Muscle layer of colon (tissue), 2 donors: ENCODE measurements at regions not wholly inside any gene's neighbourhood (a gene's known extent, or its start where the extent isn't known, plus 50 kb on each side); places are given as distances from the start of the nearest gene placed in this dataset.
A peak's percentile ranks its signal among the peaks of the same experiment; 100 is the strongest.

Source experiments
- H3K27ac ChIP-seq: one replicate; pipeline ENCODE4 v1.7.0; 2013; ENCODE audit warnings: low read depth, mild to moderate bottlenecking, low read length, moderate library complexity
- H3K27me3 ChIP-seq, 2 donors: one replicate each; pipeline ENCODE4 v1.7.0; 2013; ENCODE audit warnings: low read length in 2 of 2, mild to moderate bottlenecking in 2 of 2; ENCODE audit not compliant: insufficient read depth in 2 of 2, control insufficient read depth in 1 of 2
- H3K36me3 ChIP-seq: one replicate; pipeline ENCODE4 v1.7.0; 2013; ENCODE audit warnings: mild to moderate bottlenecking, low read length; ENCODE audit not compliant: insufficient read depth
- H3K4me1 ChIP-seq: one replicate; pipeline ENCODE4 v1.7.0; 2013; ENCODE audit warnings: mild to moderate bottlenecking, low read length; ENCODE audit not compliant: insufficient read depth
- H3K4me3 ChIP-seq, 2 donors: one replicate each; pipeline ENCODE4 v1.7.0; 2013; ENCODE audit warnings: low read length in 2 of 2, low read depth in 1 of 2, mild to moderate bottlenecking in 1 of 2, moderate library complexity in 1 of 2
- H3K9ac ChIP-seq: one replicate; pipeline ENCODE4 v1.7.0; 2013; ENCODE audit warnings: low read length
- H3K9me3 ChIP-seq: one replicate; pipeline ENCODE4 v1.7.0; 2013; ENCODE audit warnings: mild to moderate bottlenecking, low read length
- donor health status: abdominal sarcoma.
- donor health status: Adenocarcinoma of cecum.

DNA sequence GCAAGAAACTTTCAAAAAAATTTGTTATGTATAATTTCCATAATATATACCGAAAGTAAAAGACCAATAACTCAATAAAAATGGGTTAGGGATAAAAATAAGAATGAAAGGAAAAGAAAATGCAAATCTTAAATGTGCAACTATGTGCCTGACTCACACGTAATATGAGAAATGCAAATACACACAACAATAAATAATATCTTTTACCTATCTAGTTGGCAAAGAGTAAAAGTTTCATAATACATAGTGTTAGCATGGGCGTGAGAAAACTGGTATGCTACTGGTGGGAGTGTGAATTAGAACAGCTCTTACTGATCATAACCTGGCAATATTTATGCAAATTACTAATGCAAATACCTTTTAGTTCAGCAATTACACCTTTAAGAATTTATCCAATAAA lies 438.5 kb upstream of the CITED2 start:
- no peak overlapping the region for H3K9ac ChIP-seq
- H3K4me3 ChIP-seq, result no peak overlapping the region
- H3K9me3 ChIP-seq, result no peaks in the 10 kb centered on the region
- H3K36me3 ChIP-seq, result no peaks in the 10 kb centered on the region
- no peak overlapping the region for H3K27ac ChIP-seq
- H3K4me1 ChIP-seq, result no peaks in the 10 kb centered on the region
- H3K27me3 ChIP-seq, result no peaks in the 10 kb centered on the region

DNA sequence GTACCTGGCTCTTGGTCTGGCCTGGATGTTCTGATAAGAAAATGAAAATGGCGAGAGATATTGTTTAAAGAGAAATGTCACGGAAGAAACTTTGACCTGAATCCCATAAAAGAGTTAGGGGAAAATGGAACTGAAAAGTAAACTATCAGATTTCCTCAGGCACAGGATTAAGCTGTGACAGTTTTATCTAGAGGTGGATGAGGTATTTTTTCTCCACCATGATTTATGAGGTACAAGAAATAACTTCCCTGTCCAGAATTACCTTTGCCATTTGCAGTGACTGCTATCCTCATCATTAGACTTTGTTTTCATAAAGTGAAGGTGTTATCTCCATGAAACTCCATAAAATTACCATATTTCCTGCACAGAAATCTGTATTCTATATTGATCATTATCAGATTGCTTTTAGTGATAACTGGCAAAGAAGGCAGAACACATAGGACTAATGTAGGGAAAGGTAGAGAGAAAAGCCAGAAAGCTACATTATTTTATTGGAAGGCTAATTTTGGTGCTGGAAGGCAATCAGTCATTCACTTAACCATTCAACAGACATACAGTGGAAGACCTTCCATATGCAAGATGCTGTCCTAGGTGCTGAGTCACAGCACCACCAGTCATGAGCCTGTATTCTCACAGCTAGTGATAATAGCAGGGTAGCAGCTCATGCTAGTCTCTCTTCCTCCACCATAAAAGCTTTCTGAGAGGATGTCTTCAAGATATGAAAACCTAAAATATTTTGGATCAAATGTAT lies 427.3 kb upstream of the CITED2 start:
- Histone ChIP-seq H3K36me3 (no peaks in the 10 kb centered on the region), H3K9ac (no peak overlapping the region), H3K27me3 (no peaks in the 10 kb centered on the region)

DNA sequence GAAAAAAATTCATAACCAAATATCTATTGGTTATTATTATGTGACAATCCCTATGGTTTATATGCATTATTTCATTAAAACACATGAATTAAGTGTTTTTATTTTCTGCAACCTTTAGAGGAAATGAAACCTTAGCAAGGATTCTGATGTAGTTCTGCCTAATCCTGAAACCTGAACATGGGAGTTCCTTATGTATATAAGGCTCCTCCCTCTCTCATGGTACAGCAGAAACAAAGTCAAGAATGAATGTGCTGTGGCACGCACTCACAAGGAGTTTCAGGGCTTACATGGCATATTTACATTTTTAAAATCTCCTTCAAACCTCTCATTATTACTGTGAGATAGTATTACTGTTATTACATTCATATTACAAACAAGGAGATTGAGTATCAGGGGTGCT lies 426.4 kb upstream of the CITED2 start:
- H3K4me3 ChIP-seq, result no peak overlapping the region
- H3K27ac ChIP-seq, result no peak overlapping the region
- H3K9me3 ChIP-seq, result no peaks in the 10 kb centered on the region
- no peak overlapping the region for H3K9ac ChIP-seq
- no peaks in the 10 kb centered on the region for H3K4me1 ChIP-seq
- H3K27me3 ChIP-seq, result no peaks in the 10 kb centered on the region
- no peaks in the 10 kb centered on the region for H3K36me3 ChIP-seq

More for the DNA sequence above, 427.3 kb upstream of the CITED2 start:
- Histone ChIP-seq H3K27ac (no peak overlapping the region), H3K4me3 (no peak overlapping the region), H3K4me1 (no peaks in the 10 kb centered on the region), H3K9me3 (no peaks in the 10 kb centered on the region)

DNA sequence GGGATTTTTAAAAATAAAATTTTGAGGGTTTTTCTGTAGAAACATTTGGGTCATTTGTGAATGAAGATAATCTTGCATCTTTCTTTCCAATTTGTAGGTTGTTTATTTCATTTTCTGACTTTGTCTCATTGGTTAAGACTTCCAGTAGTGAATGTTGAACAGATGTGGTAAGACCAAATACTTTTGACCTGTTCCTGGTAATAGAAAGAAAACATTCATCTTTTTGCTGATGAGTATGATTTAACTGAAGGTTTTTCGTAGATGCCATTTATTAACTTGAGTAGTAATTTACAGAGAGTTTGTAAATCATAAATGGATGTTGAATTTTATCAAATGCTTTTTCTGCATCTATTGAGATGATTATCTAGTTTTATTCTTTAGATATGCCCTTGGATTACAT lies 416.1 kb upstream of the CITED2 start:
- Histone ChIP-seq H3K9ac (no peak overlapping the region), H3K4me3 (no peak overlapping the region)

DNA sequence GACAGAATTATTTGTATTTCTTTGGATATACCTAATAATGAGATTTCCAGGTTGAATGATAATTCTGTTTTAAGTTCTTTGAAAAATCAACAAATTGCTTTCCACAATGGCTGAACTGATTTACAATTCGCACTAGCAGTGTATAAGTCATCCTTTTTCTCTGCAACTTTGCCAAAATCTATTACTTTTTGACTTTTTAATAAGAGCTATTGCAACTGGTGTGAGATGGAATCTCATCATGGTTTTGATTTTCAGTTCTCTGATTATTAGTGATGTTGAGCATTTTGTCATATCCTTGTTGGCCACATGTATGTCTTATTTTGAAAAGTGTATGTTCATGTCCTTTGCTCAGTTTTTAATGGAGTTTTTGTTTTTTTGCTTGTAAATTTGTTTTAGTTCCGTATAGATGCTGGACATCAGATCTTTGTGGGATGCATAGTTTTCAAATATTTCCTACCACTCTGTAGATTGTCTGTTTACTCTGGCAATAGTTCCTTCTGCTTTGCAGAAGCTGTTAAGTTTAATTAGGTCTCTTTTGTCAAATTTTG lies 409.8 kb upstream of the CITED2 start:
- Histone ChIP-seq H3K4me3 (no peak overlapping the region), H3K36me3 (no peaks in the 10 kb centered on the region), H3K4me1 (peaks cover 2% of the 10 kb centered on the region), H3K9me3 (peaks cover 9% of the 10 kb centered on the region), H3K9ac (no peak overlapping the region), H3K27ac (no peak overlapping the region), H3K27me3 (no peaks in the 10 kb centered on the region)

More for the DNA sequence above, 416.1 kb upstream of the CITED2 start:
- no peaks in the 10 kb centered on the region for H3K36me3 ChIP-seq
- no peak overlapping the region for H3K27ac ChIP-seq
- no peaks in the 10 kb centered on the region for H3K4me1 ChIP-seq
- H3K27me3 ChIP-seq, result no peaks in the 10 kb centered on the region
- H3K9me3 ChIP-seq, result no peaks in the 10 kb centered on the region

DNA sequence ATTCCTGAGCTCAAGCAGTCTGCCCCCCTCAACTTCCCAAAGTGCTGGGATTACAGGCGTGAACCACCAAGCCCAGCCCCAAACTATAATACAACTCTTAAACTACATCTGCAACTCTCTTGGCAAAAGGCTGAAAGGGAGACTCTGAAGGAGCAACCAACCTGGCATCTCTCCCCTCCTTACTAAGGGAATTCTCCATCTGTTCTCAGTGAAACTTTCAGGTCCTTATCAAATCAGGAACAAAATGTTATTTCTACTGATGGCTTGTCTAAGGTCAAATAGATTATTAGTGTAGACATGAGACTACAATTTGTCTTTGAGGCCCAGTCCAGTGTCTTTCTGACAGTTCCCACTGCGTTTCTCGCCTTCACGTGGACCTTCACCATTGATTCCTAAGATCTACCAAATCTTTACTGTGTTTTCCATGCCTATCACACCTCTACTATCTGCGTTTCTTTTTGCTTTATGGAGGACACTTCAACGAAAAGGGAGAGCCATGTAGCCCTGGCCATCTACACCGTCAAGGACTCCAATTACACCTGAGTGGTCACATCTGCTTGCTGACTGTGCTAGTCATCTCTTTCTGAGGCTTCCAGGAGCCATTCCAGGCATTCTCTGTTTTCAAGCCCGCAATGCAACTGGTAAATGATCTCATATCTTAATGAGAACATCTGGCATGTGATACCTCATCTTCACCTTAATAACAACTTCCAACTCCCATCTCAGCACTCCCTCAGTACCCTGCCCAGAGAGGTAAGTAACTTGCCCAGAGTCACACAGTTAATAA lies 405.7 kb upstream of the CITED2 start:
- no peak overlapping the region for H3K9ac ChIP-seq
- H3K36me3 ChIP-seq, result no peaks in the 10 kb centered on the region
- no peaks in the 10 kb centered on the region for H3K27me3 ChIP-seq
- no peak overlapping the region for H3K4me3 ChIP-seq
- H3K9me3 ChIP-seq, result peaks cover 9% of the 10 kb centered on the region
- peaks cover 35% of the 10 kb centered on the region for H3K4me1 ChIP-seq
- H3K27ac ChIP-seq, result no peak overlapping the region

DNA sequence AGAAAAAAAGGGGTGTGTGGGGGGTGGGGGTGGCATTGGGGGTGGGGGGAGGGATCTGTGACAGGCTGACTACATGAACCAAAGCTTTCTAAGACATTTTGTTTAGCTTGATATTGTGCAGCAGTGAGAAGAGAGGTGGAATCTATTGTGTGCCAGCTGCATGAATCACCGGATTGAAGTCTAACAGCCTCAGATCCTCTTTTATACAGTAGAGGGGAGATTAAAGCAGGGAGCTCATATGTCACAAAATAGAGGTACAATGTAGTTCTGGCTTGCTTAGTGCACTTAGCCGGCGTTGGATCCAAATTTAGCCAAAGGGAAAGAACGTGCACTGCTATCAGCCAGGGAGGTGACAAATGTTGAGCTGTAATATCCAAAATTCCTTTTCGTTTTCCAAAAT lies 404.2 kb upstream of the CITED2 start:
- Histone ChIP-seq H3K27ac (peak overlapping the region; percentile 35), H3K4me3 (no peak overlapping the region), H3K27me3 (no peaks in the 10 kb centered on the region)

DNA sequence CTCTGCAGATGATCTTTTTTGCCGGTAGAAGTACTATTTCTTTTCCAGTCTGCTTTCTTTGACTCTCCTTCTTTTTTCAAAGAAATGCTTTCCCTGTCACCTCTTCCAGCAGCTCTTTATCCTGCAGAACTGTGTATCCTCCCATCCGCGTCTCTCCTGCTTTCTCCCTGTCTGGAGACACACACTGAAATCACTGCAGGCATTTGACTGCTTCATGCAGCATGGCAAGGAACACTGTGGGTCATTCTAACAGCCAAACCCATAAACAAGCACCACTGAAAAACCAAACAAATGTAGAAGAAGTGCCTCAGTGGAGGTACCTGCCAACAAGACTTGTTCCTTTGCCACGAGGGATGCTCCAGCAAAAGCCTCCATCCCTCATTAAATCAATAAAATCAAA lies 403.7 kb upstream of the CITED2 start:
- Histone ChIP-seq H3K27me3 (no peaks in the 10 kb centered on the region), H3K9me3 (no peaks in the 10 kb centered on the region), H3K9ac (no peak overlapping the region), H3K4me1 (peaks cover 35% of the 10 kb centered on the region), H3K36me3 (no peaks in the 10 kb centered on the region), H3K4me3 (peak overlapping the region in 1 of 2 donors; percentile 17), H3K27ac (peak overlapping the region; percentile 27)

More for the DNA sequence above, 404.2 kb upstream of the CITED2 start:
- Histone ChIP-seq H3K9me3 (peaks cover 1% of the 10 kb centered on the region), H3K36me3 (no peaks in the 10 kb centered on the region), H3K9ac (no peak overlapping the region), H3K4me1 (peaks cover 35% of the 10 kb centered on the region)

DNA sequence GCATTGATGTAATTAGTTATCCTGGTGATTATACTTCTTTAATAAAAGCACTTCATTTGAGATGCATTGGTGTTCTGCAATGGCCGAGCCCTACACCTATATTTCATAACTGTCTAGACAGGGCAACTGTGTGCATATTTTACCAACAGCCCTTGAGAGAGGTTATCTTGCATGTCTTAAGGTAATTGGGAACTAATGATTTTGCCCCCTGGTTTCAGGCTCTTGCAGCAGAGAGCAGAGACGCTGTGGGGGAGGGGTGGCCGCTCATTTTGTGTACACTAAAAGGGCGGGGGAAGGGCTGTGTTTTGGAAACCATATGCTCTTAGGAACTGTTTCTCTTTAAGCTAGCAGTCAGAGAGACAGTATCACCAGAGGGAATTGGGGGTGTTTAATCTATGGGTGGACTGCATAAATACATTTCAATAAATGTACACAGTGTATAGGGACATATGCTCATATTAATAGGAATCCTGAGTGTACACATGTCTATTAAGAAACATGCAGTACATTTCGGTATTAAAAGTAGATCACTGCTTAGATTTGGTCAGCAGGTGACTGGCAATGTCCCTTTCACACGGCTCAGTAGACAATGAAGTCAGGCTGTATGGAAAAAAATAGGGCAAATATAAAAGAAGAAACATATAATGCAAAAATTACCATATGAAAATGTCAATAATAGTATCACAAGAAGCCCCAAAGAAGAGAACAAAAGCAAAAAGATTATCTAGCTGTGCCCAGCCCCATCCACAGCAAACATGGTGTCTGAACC lies 402.9 kb upstream of the CITED2 start:
- Histone ChIP-seq H3K27me3 (no peaks in the 10 kb centered on the region), H3K9me3 (no peaks in the 10 kb centered on the region), H3K4me1 (peaks cover 35% of the 10 kb centered on the region), H3K36me3 (no peaks in the 10 kb centered on the region), H3K4me3 (no peak overlapping the region), H3K27ac (peak overlapping the region; percentile 27), H3K9ac (no peak overlapping the region)

DNA sequence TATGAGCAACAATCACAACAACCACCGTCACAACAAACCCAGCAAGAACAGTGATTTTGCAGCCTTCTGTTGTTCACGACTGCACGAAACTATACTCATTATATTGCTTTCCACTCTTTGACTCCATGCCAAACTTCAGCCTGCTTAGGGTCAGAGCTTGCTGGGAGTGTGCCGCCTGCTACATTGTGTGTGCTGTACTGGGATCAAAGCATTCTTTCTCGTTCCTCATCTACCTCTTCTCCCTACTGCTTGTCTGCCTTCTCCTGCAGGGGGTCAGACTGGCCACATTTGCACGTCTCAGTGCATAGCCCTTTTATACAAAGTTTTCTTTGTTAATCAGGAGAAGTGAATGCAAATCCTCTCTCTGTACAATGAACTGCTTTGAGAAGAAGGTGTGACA lies 401.6 kb upstream of the CITED2 start:
- Histone ChIP-seq H3K36me3 (no peaks in the 10 kb centered on the region), H3K27ac (peak overlapping the region; percentile 27), H3K27me3 (no peaks in the 10 kb centered on the region), H3K9me3 (no peaks in the 10 kb centered on the region), H3K4me3 (no peak overlapping the region), H3K9ac (no peak overlapping the region), H3K4me1 (peaks cover 35% of the 10 kb centered on the region)

DNA sequence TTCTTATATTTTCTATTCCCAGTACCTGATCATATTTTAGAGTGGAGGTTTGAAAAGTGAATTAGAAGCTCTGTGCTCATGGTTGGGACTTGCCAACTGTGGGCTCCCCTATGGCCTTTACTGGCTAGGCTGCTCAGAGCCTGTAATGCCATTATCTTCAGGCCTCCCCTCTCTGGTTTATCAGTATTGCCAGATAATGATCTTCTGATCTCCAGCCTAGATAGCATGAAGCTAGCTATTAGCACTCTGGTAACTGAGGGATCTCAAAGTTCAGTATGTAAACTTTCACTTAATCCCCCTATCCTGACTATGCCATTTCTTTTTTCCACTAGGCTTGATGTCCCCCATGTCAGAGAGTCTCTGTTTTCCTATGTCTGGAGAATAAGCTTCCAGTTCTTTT lies 393.7 kb upstream of the CITED2 start:
- no peak overlapping the region for H3K4me3 ChIP-seq

More for the DNA sequence above, 393.7 kb upstream of the CITED2 start:
- Histone ChIP-seq H3K27ac (no peak overlapping the region), H3K4me1 (peaks cover 24% of the 10 kb centered on the region), H3K36me3 (no peaks in the 10 kb centered on the region), H3K9me3 (no peaks in the 10 kb centered on the region), H3K9ac (no peak overlapping the region), H3K27me3 (no peaks in the 10 kb centered on the region)
